ENCODE measurements at regions not wholly inside any gene's neighbourhood (a gene's known extent, or its start where the extent isn't known, plus 50 kb on each side); places are given as distances from the start of the nearest gene placed in this dataset.

DNA sequence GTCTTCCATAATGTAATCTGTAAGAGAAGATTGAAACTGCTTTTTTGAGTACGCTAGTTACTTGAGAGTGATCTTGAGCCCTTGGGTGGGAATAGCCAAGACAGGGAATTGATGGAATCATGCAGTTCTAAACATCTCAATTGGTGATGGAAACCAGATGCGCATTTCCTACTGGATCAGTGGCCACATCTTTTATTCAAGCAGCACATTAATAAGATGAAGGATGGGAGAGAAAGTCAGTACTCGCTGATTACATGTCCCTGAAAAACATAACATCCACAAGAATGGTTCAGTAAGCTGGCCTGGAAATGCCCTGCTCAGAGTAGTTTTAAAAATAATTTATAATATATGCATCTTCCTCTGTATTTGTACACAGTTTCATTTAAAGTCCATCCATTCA, 833.8 kb downstream of the JRKL start:
- Mint-ChIP-seq H3K27me3 (ENCODE audit: insufficient read depth, low read depth, poor library complexity) (no peaks in the 10 kb centered on the region), H3K9me3 (no peaks in the 10 kb centered on the region), H3K27ac (no peak overlapping the region), H3K36me3 (ENCODE audit: low read depth) (no peaks in the 10 kb centered on the region), H3K4me1 (no peaks in the 10 kb centered on the region), H3K4me3 (no peak overlapping the region)
- Histone ChIP-seq H3K27ac (ENCODE audit: low read depth) (no peak overlapping the region), H3K4me2 (no peak overlapping the region), H3K9me2 (ENCODE audit: insufficient read depth) (no peaks in the 10 kb centered on the region), H3K27me3 (ENCODE audit: insufficient read depth) (no peaks in the 10 kb centered on the region), H3K4me1 (ENCODE audit: insufficient read depth) (no peaks in the 10 kb centered on the region), H3F3A (replicated peaks; ENCODE audit: low read depth) (no peaks in the 10 kb centered on the region), H3K4me3 (no peak overlapping the region), H3K79me2 (replicated peaks; ENCODE audit: insufficient read depth) (no peaks in the 10 kb centered on the region), H4K20me1 (replicated peaks; ENCODE audit: insufficient read depth) (no peaks in the 10 kb centered on the region), H3K36me3 (ENCODE audit: insufficient read depth) (no peaks in the 10 kb centered on the region), H2AFZ (no peak overlapping the region)
- TF ChIP-seq JUNB (IDR thresholded peaks at IDR 0.05; ENCODE audit: unreplicated experiment) (no peak), STAT1 (IDR thresholded peaks at IDR 0.05; ENCODE audit: unreplicated experiment) (no peak), NANOG (IDR thresholded peaks at IDR 0.05; ENCODE audit: borderline replicate concordance) (no peak), ZNF114 (CRISPR knock-in tag; IDR thresholded peaks at IDR 0.05) (no peak), CREB1 (CRISPR knock-in tag; IDR thresholded peaks at IDR 0.05; ENCODE audit: low read depth) (no peak), ZNF331 (CRISPR knock-in tag; IDR thresholded peaks at IDR 0.05; ENCODE audit: low read depth) (no peak), EZH2phosphoT487 (IDR thresholded peaks at IDR 0.05; ENCODE audit: unreplicated experiment) (no peak)
- TF ChIP-seq, protein P1, sequence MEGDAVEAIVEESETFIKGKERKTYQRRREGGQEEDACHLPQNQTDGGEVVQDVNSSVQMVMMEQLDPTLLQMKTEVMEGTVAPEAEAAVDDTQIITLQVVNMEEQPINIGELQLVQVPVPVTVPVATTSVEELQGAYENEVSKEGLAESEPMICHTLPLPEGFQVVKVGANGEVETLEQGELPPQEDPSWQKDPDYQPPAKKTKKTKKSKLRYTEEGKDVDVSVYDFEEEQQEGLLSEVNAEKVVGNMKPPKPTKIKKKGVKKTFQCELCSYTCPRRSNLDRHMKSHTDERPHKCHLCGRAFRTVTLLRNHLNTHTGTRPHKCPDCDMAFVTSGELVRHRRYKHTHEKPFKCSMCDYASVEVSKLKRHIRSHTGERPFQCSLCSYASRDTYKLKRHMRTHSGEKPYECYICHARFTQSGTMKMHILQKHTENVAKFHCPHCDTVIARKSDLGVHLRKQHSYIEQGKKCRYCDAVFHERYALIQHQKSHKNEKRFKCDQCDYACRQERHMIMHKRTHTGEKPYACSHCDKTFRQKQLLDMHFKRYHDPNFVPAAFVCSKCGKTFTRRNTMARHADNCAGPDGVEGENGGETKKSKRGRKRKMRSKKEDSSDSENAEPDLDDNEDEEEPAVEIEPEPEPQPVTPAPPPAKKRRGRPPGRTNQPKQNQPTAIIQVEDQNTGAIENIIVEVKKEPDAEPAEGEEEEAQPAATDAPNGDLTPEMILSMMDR (conservative IDR thresholded peaks at IDR 0.05; ENCODE audit: low read depth in 2 of 2) = no peak
- TF ChIP-seq, protein P2, sequence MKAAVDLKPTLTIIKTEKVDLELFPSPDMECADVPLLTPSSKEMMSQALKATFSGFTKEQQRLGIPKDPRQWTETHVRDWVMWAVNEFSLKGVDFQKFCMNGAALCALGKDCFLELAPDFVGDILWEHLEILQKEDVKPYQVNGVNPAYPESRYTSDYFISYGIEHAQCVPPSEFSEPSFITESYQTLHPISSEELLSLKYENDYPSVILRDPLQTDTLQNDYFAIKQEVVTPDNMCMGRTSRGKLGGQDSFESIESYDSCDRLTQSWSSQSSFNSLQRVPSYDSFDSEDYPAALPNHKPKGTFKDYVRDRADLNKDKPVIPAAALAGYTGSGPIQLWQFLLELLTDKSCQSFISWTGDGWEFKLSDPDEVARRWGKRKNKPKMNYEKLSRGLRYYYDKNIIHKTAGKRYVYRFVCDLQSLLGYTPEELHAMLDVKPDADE (IDR thresholded peaks at IDR 0.05) = no peak
- TF ChIP-seq, protein P3, sequence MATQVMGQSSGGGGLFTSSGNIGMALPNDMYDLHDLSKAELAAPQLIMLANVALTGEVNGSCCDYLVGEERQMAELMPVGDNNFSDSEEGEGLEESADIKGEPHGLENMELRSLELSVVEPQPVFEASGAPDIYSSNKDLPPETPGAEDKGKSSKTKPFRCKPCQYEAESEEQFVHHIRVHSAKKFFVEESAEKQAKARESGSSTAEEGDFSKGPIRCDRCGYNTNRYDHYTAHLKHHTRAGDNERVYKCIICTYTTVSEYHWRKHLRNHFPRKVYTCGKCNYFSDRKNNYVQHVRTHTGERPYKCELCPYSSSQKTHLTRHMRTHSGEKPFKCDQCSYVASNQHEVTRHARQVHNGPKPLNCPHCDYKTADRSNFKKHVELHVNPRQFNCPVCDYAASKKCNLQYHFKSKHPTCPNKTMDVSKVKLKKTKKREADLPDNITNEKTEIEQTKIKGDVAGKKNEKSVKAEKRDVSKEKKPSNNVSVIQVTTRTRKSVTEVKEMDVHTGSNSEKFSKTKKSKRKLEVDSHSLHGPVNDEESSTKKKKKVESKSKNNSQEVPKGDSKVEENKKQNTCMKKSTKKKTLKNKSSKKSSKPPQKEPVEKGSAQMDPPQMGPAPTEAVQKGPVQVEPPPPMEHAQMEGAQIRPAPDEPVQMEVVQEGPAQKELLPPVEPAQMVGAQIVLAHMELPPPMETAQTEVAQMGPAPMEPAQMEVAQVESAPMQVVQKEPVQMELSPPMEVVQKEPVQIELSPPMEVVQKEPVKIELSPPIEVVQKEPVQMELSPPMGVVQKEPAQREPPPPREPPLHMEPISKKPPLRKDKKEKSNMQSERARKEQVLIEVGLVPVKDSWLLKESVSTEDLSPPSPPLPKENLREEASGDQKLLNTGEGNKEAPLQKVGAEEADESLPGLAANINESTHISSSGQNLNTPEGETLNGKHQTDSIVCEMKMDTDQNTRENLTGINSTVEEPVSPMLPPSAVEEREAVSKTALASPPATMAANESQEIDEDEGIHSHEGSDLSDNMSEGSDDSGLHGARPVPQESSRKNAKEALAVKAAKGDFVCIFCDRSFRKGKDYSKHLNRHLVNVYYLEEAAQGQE (IDR thresholded peaks at IDR 0.05; ENCODE audit: unreplicated experiment) = no peak
- ATAC-seq = no peak
- DNase-seq (ENCODE audit: low spot score) = no peak

DNA sequence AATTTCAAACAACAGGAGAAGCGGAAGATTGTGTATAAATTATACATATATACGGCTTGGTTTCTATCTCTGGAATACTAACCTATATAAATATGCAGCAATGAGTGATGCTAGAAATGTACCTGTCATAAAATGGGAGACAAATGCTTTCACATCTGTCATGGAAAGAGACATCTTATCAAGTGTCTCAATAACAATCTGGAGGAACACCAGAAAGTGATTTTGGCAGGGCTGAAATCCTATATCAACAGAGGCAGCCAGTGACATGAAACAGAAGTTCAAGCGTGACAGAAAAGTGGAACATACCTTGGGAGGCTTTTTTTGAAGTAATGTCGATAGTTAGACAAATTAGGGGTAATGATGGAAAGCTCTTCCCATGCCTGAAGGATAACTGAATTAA, 834.6 kb downstream of the JRKL start:
- DNase-seq (ENCODE audit: low spot score) (no peak), ATAC-seq (no peak)
- no peak overlapping the region for H3K4me3 Mint-ChIP-seq
- Histone ChIP-seq H3K4me1 (ENCODE audit: insufficient read depth) (no peaks in the 10 kb centered on the region), H3K27me3 (ENCODE audit: insufficient read depth) (no peaks in the 10 kb centered on the region), H3K27ac (ENCODE audit: low read depth) (no peak overlapping the region), H3K79me2 (replicated peaks; ENCODE audit: insufficient read depth) (no peaks in the 10 kb centered on the region), H4K20me1 (replicated peaks; ENCODE audit: insufficient read depth) (no peaks in the 10 kb centered on the region), H3K9me2 (ENCODE audit: insufficient read depth) (no peaks in the 10 kb centered on the region), H2AFZ (no peak overlapping the region), H3F3A (replicated peaks; ENCODE audit: low read depth) (no peaks in the 10 kb centered on the region), H3K4me3 (no peak overlapping the region), H3K4me2 (no peak overlapping the region), H3K36me3 (ENCODE audit: insufficient read depth) (no peaks in the 10 kb centered on the region)
- no peaks in the 10 kb centered on the region for H3K36me3 Mint-ChIP-seq (ENCODE audit: low read depth)
- H3K9me3 Mint-ChIP-seq = no peaks in the 10 kb centered on the region
- H3K27ac Mint-ChIP-seq = no peak overlapping the region
- H3K27me3 Mint-ChIP-seq (ENCODE audit: insufficient read depth, low read depth, poor library complexity) = no peaks in the 10 kb centered on the region
- H3K4me1 Mint-ChIP-seq = no peaks in the 10 kb centered on the region
- TF ChIP-seq EZH2phosphoT487 (IDR thresholded peaks at IDR 0.05; ENCODE audit: unreplicated experiment) = no peak
- TF ChIP-seq CREB1 (CRISPR knock-in tag; IDR thresholded peaks at IDR 0.05; ENCODE audit: low read depth) = no peak
- TF ChIP-seq, protein P3 (IDR thresholded peaks at IDR 0.05; ENCODE audit: unreplicated experiment) = no peak
- TF ChIP-seq ZNF114 (CRISPR knock-in tag; IDR thresholded peaks at IDR 0.05) = no peak
- TF ChIP-seq, protein P1 (conservative IDR thresholded peaks at IDR 0.05; ENCODE audit: low read depth in 2 of 2) = no peak
- TF ChIP-seq POLR2AphosphoS5 (IDR thresholded peaks at IDR 0.05; ENCODE audit: low read depth) = no peak
- no peak for TF ChIP-seq ZNF331 (CRISPR knock-in tag; IDR thresholded peaks at IDR 0.05; ENCODE audit: low read depth)
- no peak for TF ChIP-seq NANOG (IDR thresholded peaks at IDR 0.05; ENCODE audit: borderline replicate concordance)

All from GM23338 (cell line).